IPS DF 6.9 (cell line): ENCODE measurements at regions not wholly inside any gene's neighbourhood (a gene's known extent, or its start where the extent isn't known, plus 50 kb on each side); places are given as distances from the start of the nearest gene placed in this dataset.
"Not testable (repeated sequence)": the region's sequence is repeated elsewhere in the genome, so short reads cannot be mapped to it uniquely, and the experiment has no call there.

Source experiments
- DNase-seq: peaks from one replicate; pipeline ENCODE4 v3.0.0-alpha.2; 2013; ENCODE audit warnings: low read depth, low spot score
- H3K27ac ChIP-seq: one replicate; pipeline ENCODE4 v1.5.1; 2013; ENCODE audit warnings: low read length, control low read depth
- H3K27me3 ChIP-seq: 2 replicates; pipeline ENCODE4 v1.6.1; 2013; ENCODE audit warnings: mild to moderate bottlenecking, low read length; ENCODE audit not compliant: control insufficient read depth, insufficient read depth
- H3K36me3 ChIP-seq: 2 replicates; pipeline ENCODE4 v1.6.1; 2013; ENCODE audit warnings: low read length; ENCODE audit not compliant: control insufficient read depth, insufficient read depth
- H3K4me1 ChIP-seq: 2 replicates; pipeline ENCODE4 v1.6.1; 2013; ENCODE audit warnings: low read length; ENCODE audit not compliant: control insufficient read depth, insufficient read depth
- H3K4me3 ChIP-seq: 2 replicates; pipeline ENCODE4 v1.5.1; 2013; ENCODE audit warnings: mild to moderate bottlenecking, low read length
- H3K9me3 ChIP-seq: 2 replicates; pipeline ENCODE4 v1.6.1; 2013; ENCODE audit warnings: low read length, inconsistent platforms; ENCODE audit not compliant: control insufficient read depth, insufficient read depth
- WGBS: extraction: QIAGEN DNeasy Blood & Tissue Kit; methylation state at CpG from one replicate; pipeline ENCODE4 v1.1.7; 2013; ENCODE audit warnings: mixed read lengths, missing lambda C conversion rate; ENCODE audit not compliant: insufficient read length, insufficient coverage; 5-methylcytosine and 5-hydroxymethylcytosine counted together

DNA sequence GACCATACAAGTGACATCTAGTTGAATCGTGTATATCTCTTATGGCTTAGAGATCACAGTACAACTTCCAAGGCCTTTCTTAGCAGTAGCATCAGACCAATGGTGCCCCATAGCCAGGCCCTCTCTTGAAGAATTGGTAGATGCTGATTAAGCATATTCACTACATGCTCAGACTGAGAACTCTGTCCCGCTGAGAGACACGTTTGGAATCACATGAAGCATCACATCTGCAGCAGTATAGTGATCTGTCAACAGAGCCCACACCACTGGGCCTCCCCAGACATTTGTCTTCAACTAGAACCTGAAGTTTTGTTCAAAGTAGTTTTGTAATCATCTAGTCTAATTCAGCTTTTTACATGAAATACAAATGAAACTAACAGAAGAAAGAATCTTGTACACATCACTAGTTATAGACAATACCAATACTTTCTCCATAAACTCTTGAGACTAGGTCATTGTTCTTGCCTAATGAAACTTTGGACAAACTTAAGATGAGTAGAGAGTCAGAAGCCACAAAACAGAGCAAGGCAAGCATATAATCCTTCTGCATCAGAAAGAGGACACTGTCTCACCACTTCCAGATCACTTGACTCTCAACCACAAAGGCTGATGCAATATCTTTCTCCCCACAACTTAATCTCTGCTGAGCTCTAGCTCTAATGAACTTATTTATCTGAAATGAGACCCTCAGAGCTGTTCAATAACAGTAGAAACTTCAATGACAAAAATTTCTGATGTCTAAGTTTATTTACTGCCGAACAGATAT is 182.7 kb downstream of the TBX18 start:
- Histone ChIP-seq H3K4me1 (no peaks in the 10 kb centered on the region), H3K9me3 (no peaks in the 10 kb centered on the region), H3K36me3 (no peaks in the 10 kb centered on the region), H3K4me3 (no peak overlapping the region), H3K27me3 (no peaks in the 10 kb centered on the region), H3K27ac (no peak overlapping the region)
- no peak for DNase-seq
- no CpG with 5 or more reads among the region's 4 CpGs for WGBS

DNA sequence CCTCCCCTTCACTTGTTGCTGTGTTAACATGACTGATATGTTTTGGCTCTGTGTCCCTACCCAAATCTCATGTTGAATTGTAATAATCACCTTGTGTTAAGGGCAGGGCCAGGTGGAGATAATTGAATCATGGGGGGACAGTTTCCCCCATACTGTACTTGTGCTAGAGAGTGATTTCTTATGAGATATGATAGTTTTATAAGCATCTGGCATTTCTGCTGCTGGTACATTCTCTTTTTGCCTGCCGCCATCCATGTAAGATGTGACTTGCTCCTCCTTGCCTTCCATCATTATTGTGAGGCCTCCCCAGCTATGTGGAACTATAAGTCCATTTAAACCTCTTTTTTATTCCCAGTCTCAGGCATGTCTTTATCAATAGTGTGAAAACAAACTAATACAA is 185.0 kb downstream of the TBX18 start:
- no peaks in the 10 kb centered on the region for H3K27me3 ChIP-seq
- no CpG with 5 or more reads among the region's 1 CpG for WGBS
- no peaks in the 10 kb centered on the region for H3K36me3 ChIP-seq
- H3K4me3 ChIP-seq, result no peak overlapping the region
- no peak overlapping the region for H3K27ac ChIP-seq
- no peaks in the 10 kb centered on the region for H3K4me1 ChIP-seq
- H3K9me3 ChIP-seq, result no peaks in the 10 kb centered on the region
- DNase-seq, result no peak

GRCh38 chr6:84576029-84576428 is 188.4 kb downstream of the TBX18 start:
- Histone ChIP-seq H3K9me3 (no peaks in the 10 kb centered on the region), H3K27ac (no peak overlapping the region)
- DNase-seq, result no peak

DNA sequence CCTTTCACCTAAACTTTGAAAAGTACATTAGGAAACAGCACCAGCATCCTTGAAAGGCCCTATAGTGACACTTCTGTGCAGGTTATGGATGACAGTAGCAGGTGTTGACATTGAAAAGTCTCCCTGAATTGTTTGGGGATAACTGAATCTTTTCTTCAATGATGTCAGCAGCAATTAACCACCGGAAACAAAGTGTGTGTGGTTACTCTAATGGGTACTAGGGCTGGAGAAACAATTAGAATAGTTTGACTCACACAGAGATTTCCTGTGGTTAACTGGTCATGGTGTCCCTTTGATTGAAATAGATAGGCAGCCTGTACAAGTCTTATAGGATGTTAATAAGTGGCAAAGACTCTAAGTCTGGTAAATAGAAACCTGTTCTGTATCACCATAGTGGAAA is 189.1 kb downstream of the TBX18 start:
- Histone ChIP-seq H3K4me3 (no peak overlapping the region), H3K27me3 (no peaks in the 10 kb centered on the region), H3K9me3 (no peaks in the 10 kb centered on the region), H3K4me1 (no peaks in the 10 kb centered on the region), H3K27ac (no peak overlapping the region), H3K36me3 (no peaks in the 10 kb centered on the region)
- DNase-seq, result no peak
- no CpG with 5 or more reads among the region's 1 CpG for WGBS

More at GRCh38 chr6:84576029-84576428, 188.4 kb downstream of the TBX18 start:
- Histone ChIP-seq H3K36me3 (no peaks in the 10 kb centered on the region), H3K4me1 (no peaks in the 10 kb centered on the region), H3K27me3 (no peaks in the 10 kb centered on the region), H3K4me3 (no peak overlapping the region)

DNA sequence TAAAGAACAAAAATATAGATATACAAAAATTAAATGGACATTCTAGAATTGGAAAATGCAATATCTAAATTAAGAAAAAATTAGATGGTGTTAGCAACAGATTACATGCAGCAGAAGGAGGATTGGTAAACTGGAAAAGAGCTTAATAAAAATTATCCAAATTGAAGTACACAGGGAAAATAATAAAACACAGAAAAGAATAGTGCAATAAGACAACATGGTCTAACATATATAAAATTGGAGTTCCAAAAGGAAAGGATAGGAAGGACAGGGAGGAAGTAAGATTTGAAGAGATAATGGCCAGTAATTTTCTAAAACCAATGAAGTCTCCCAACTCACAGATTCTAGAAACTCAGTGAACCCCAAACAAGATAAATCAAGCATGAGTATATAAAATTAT is 194.5 kb downstream of the TBX18 start:
- no peaks in the 10 kb centered on the region for H3K4me1 ChIP-seq
- no peak overlapping the region for H3K4me3 ChIP-seq
- H3K27ac ChIP-seq, result no peak overlapping the region
- H3K9me3 ChIP-seq, result no peaks in the 10 kb centered on the region
- no peak for DNase-seq
- no peaks in the 10 kb centered on the region for H3K27me3 ChIP-seq
- H3K36me3 ChIP-seq, result no peaks in the 10 kb centered on the region

- Histone ChIP-seq H3K4me3 (no peak overlapping the region), H3K4me1 (no peaks in the 10 kb centered on the region), H3K27me3 (no peaks in the 10 kb centered on the region), H3K9me3 (no peaks in the 10 kb centered on the region), H3K27ac (no peak overlapping the region), H3K36me3 (no peaks in the 10 kb centered on the region)
- no peak for DNase-seq
Observed at GRCh38 chr6:84568971-84569370, 195.4 kb downstream of the TBX18 start.

DNA sequence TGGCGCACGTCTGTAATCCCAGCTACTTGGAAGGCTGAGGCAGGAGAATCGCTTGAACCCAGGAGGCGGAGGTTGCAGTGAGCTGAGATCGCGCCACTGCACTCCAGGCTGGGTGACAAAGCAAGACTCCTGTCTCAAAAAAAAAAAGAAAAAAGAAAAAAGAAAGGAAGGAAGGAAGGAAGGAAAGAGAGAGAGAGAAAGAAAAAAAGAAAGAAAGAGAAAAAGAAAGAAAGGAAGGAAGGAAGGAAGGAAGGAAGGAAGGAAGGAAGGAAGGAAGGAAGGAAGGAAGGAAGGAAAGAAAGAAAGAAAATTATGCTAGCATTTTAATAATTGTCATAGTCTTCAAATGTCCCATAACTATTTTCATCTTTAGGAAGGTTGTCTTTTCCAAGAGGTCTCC is 198.7 kb downstream of the TBX18 start:
- not testable (repeated sequence) for H3K4me1 ChIP-seq, H3K27me3 ChIP-seq, H3K36me3 ChIP-seq, H3K27ac ChIP-seq, DNase-seq, H3K4me3 ChIP-seq, H3K9me3 ChIP-seq
- WGBS, result no CpG with 5 or more reads among the region's 6 CpGs

- no peak overlapping the region for H3K27ac ChIP-seq
- no peak for DNase-seq
- no peaks in the 10 kb centered on the region for H3K27me3 ChIP-seq
- H3K4me1 ChIP-seq, result no peaks in the 10 kb centered on the region
- no CpG with 5 or more reads among the region's 9 CpGs for WGBS
- H3K4me3 ChIP-seq, result no peak overlapping the region
- no peaks in the 10 kb centered on the region for H3K36me3 ChIP-seq
- H3K9me3 ChIP-seq, result no peaks in the 10 kb centered on the region
Observed at GRCh38 chr6:84560436-84561390, 203.7 kb downstream of the TBX18 start.

DNA sequence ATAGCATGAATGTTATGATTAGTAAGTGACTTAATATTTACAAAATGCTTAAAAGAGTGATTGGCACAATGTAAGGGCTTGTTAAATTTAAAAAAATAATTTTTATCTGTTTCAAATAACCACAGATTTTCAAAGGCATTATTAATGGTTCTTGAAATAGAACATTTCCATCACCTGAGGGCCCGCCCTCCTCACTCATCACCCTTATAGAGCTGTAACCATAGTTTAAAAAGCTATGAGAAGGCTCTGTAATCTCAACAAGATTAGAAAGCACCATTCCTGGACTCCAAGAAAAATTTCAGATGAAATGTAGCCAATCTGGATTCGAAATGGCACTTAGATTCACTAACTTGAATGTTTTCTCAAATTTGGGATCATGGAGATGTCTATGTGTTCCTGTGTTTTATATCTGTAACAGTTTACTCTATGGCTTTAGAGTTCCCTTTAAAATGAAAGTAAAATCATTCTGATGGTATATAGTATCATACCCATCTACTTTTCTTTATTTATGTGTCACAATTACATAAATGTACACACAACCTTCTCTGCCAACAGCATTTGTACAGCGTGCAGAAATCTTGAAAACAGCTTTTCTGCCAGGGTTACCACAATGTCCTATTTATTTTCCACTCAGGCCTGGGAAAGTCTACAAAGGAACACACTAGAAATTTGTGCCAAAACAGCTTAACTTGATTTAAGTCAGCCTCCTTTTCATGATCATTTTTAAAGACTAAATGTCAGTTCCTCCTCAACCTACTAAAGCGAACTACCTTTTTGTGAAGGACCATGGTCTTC is 207.7 kb downstream of the TBX18 start:
- H3K4me1 ChIP-seq, result no peaks in the 10 kb centered on the region
- no peaks in the 10 kb centered on the region for H3K9me3 ChIP-seq
- H3K27me3 ChIP-seq, result no peaks in the 10 kb centered on the region
- no peak overlapping the region for H3K4me3 ChIP-seq
- WGBS, result no CpG with 5 or more reads among the region's 4 CpGs
- no peak overlapping the region for H3K27ac ChIP-seq
- H3K36me3 ChIP-seq, result no peaks in the 10 kb centered on the region
- DNase-seq, result no peak

DNA sequence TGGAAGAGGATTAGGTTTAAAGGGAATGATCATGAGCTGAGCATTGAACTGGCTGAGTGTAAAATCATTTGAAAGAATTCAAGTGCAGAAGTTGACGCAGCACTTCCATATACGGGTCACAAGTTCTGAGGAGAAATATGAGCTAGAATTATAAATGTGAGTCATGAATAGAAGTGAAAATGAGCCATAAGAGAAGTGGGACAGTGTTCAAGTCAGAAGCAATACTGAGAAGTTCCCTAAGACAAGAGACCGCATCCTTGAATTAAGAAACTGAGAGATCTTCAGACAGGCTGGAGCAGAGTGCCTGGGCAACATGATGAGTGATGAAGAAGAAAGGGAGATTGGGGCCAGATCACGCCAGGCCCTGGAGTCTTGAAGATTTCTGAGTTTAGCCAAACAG is 209.7 kb downstream of the TBX18 start:
- Histone ChIP-seq H3K4me3 (no peak overlapping the region), H3K4me1 (no peaks in the 10 kb centered on the region), H3K9me3 (no peaks in the 10 kb centered on the region), H3K36me3 (no peaks in the 10 kb centered on the region), H3K27me3 (no peaks in the 10 kb centered on the region), H3K27ac (no peak overlapping the region)
- no CpG with 5 or more reads among the region's 4 CpGs for WGBS
- no peak for DNase-seq
